Neuronal stem cell (in vitro differentiated cells): ENCODE measurements at regions not wholly inside any gene's neighbourhood (a gene's known extent, or its start where the extent isn't known, plus 50 kb on each side); places are given as distances from the start of the nearest gene placed in this dataset.

ENCODE experiments used
- DNase-seq: peaks from one replicate; pipeline ENCODE4 v3.0.0-alpha.2; 2013; ENCODE audit warnings: low spot score
- H2AFZ ChIP-seq: one replicate; pipeline ENCODE4 v1.6.1; 2013; ENCODE audit warnings: mild to moderate bottlenecking, low read length, inconsistent platforms
- H2AK5ac ChIP-seq: 2 replicates; pipeline ENCODE4 v1.6.1; 2013; ENCODE audit warnings: low read depth, mild to moderate bottlenecking, inconsistent platforms, low read length, moderate library complexity, mixed read lengths
- H2BK120ac ChIP-seq: 2 replicates; pipeline ENCODE4 v1.6.1; 2013; ENCODE audit warnings: low read depth, mild to moderate bottlenecking, inconsistent platforms, low read length, moderate library complexity, mixed read lengths
- H2BK12ac ChIP-seq: one replicate; pipeline ENCODE4 v1.6.1; 2013; ENCODE audit warnings: low read length, inconsistent platforms
- H2BK15ac ChIP-seq: 2 replicates; pipeline ENCODE4 v1.6.1; 2013; ENCODE audit warnings: mild to moderate bottlenecking, low read length, inconsistent platforms, mixed read lengths
- H2BK5ac ChIP-seq: one replicate; pipeline ENCODE4 v1.6.1; 2013; ENCODE audit warnings: inconsistent platforms, mild to moderate bottlenecking, low read length, moderate library complexity
- H3K14ac ChIP-seq: one replicate; pipeline ENCODE4 v1.6.1; 2013; ENCODE audit warnings: low read length, inconsistent platforms
- H3K18ac ChIP-seq: 2 replicates; pipeline ENCODE4 v1.6.1; 2013; ENCODE audit warnings: low read length, inconsistent platforms
- H3K23ac ChIP-seq: 2 replicates; pipeline ENCODE4 v1.6.1; 2013; ENCODE audit warnings: low read depth, mild to moderate bottlenecking, mixed read lengths, low read length, inconsistent platforms; ENCODE audit not compliant: poor library complexity
- H3K27ac ChIP-seq: replicated peaks from 3 replicates; pipeline ENCODE4 v1.5.1; 2013; ENCODE audit warnings: low read length, inconsistent platforms
- H3K27me3 ChIP-seq, 3 experiments: 2 replicates each; pipeline ENCODE4 v1.6.1; 2013; ENCODE audit warnings: low read length in 3 of 3, mild to moderate bottlenecking in 2 of 3, inconsistent platforms in 1 of 3, low read depth in 1 of 3, mixed read lengths in 1 of 3, moderate library complexity in 1 of 3; ENCODE audit not compliant: control insufficient read depth in 3 of 3, insufficient read depth in 3 of 3
- H3K36me3 ChIP-seq, 2 donors: replicated peaks in 1 of 2; 2 replicates each; pipeline ENCODE4 v1.6.1; 2013; ENCODE audit warnings: low read length in 2 of 2; ENCODE audit not compliant: control insufficient read depth in 2 of 2, insufficient read depth in 2 of 2
- H3K4ac ChIP-seq: 2 replicates; pipeline ENCODE4 v1.6.1; 2013; ENCODE audit warnings: inconsistent platforms, mild to moderate bottlenecking, low read length, moderate library complexity
- H3K4me1 ChIP-seq, 2 donors: 1 replicate in 1 of 2; 2 replicates in 1 of 2; pipeline ENCODE4 v1.6.1; 2013; ENCODE audit warnings: low read length in 2 of 2, low read depth in 1 of 2; ENCODE audit not compliant: control insufficient read depth in 2 of 2, insufficient read depth in 1 of 2
- H3K4me2 ChIP-seq: one replicate; pipeline ENCODE4 v1.6.1; 2013; ENCODE audit warnings: mild to moderate bottlenecking, low read length, inconsistent platforms; ENCODE audit not compliant: insufficient read depth, poor library complexity, severe bottlenecking
- H3K4me3 ChIP-seq, 2 donors: 2 replicates each; pipeline ENCODE4 v1.5.1; 2013; ENCODE audit warnings: low read length in 2 of 2, mild to moderate bottlenecking in 2 of 2, inconsistent platforms in 1 of 2, moderate library complexity in 1 of 2
- H3K79me1 ChIP-seq: one replicate; pipeline ENCODE4 v1.6.1; 2013; ENCODE audit warnings: low read depth, mild to moderate bottlenecking, inconsistent platforms, low read length, moderate library complexity
- H3K9ac ChIP-seq: one replicate; pipeline ENCODE4 v1.6.1; 2013; ENCODE audit warnings: mild to moderate bottlenecking, low read depth, low read length, inconsistent platforms; ENCODE audit not compliant: poor library complexity
- H3K9me3 ChIP-seq, 2 donors: replicated peaks in 1 of 2; 2 replicates each; pipeline versions ENCODE3 to v1.6.1; 2013; ENCODE audit warnings: low read length in 2 of 2, mild to moderate bottlenecking in 2 of 2, inconsistent platforms in 1 of 2, low read depth in 1 of 2, mixed read lengths in 1 of 2, moderate library complexity in 1 of 2; ENCODE audit not compliant: control insufficient read depth in 2 of 2, insufficient read depth in 1 of 2
- H4K8ac ChIP-seq: one replicate; pipeline ENCODE4 v1.6.1; 2013; ENCODE audit warnings: low read depth, mild to moderate bottlenecking, inconsistent platforms, low read length, moderate library complexity
- H4K91ac ChIP-seq: one replicate; pipeline ENCODE4 v1.6.1; 2013; ENCODE audit warnings: low read length, low read depth, mild to moderate bottlenecking, inconsistent platforms; ENCODE audit not compliant: poor library complexity
- WGBS, 2 donors: extraction: QIAGEN DNeasy Blood & Tissue Kit; methylation state at CpG; one replicate each; pipeline ENCODE4 v1.1.7; 2013; ENCODE audit warnings: missing lambda C conversion rate in 2 of 2, mixed read lengths in 1 of 2; ENCODE audit not compliant: insufficient read length in 2 of 2, insufficient replicate concordance in 1 of 2; ENCODE audit errors: extremely low coverage in 2 of 2; 5-methylcytosine and 5-hydroxymethylcytosine counted together

DNA sequence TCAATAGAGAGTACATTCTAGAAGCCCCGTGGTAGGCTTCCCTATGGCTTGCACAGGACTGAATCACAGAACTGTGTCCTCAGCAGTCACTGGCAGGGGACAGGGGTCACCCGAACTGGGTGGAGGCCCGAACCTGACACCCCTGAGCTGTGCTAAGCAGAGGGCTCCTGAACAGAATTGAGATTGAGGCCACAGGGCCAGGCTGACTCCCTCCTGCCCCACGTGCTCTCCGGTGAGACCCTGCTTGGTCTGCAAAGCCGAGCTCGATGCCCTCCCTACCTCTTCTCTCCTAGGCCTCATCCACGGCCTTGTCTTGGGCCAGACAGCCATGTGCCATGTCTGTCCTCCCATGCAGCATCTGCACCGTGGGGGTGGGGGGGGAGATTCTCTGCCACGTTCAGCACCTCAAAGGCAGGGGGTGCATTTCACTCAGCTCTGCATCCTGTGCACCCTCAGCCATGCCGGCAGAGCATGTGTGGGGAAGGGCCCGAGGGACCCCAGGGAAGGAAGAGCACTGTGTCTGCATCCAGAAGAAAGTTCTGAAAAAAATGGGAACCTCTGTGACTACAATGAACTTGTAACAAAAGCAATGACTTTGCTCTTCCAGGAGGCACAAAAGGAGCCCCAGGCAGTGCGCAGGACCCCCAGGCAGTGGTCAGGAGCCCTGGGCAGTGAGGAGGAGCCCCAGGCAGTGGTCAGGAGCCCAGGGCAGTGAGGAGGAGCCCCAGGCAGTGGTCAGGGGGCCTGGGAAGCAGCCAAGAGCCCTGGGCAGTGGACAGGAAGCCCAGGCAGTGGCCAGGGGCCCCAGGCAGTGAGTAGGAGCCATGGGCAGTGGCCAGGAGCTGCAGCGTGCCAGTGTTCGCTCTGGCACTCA is 76.7 kb upstream of the SEPTIN5 start:
- H3K4me2 ChIP-seq = no peak overlapping the region

DNA sequence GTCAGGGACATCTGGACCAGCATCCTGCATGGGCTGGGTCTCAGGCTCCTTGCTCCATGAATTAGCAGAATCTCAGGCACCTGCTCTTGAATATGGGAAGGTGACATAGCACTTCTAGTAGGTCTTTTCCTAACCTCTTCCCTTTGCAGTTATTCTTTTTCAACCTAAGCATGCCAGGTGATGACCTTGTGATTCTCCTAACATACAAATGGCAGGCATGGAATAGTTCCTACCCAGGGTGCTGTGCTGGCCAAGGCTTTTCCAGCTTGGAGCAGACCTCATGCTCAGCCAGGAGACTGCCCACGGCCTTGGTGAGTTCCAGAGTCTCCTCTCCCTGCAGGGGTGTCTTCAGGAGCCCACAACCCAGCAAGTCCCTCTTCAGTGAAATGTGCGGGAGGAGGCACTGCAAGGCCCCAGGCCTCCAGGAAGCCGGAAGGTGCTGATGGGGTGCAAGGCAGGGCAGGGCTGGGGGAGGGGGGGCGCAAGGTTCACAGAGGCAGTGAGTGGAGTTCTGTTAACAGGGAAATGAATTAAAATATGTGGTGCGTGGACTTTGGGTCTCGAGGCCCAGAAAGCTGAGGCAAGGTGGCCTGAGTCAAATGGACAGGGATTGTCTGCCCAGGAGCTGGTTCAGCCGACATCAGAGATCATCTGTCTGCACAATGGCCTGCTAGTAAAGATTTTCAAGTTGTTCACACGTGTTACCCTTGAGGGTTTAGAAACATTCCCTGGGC is 75.9 kb upstream of the SEPTIN5 start:
- Histone ChIP-seq H2BK12ac (no peak overlapping the region), H3K36me3 (no peaks in the 10 kb centered on the region), H2BK5ac (no peak overlapping the region), H3K9me3 (no peaks in the 10 kb centered on the region), H4K91ac (no peak overlapping the region), H3K23ac (no peak overlapping the region), H3K9ac (no peak overlapping the region), H2BK120ac (no peak overlapping the region), H2AK5ac (no peak overlapping the region), H3K4me3 (no peak overlapping the region), H4K8ac (no peak overlapping the region), H3K4ac (no peak overlapping the region), H2AFZ (no peak overlapping the region), H3K14ac (no peak overlapping the region), H2BK15ac (no peak overlapping the region), H3K79me1 (no peaks in the 10 kb centered on the region), H3K4me2 (no peak overlapping the region), H3K27ac (no peak overlapping the region), H3K4me1 (peaks cover 0 to 4% of the 10 kb centered on the region in 2 donors), H3K18ac (no peak overlapping the region), H3K27me3 (peaks cover 0 to 24% (median 2%) of the 10 kb centered on the region in 3 experiments)
- no CpG with 5 or more reads among the region's 8 CpGs for WGBS, 2 donors
- no peak for DNase-seq

More for the DNA sequence above, 76.7 kb upstream of the SEPTIN5 start:
- Histone ChIP-seq H3K9me3 (no peaks in the 10 kb centered on the region), H3K4ac (no peak overlapping the region), H3K79me1 (no peaks in the 10 kb centered on the region), H3K27me3 (peaks cover 0 to 21% (median 4%) of the 10 kb centered on the region in 3 experiments), H3K14ac (no peak overlapping the region), H3K27ac (no peak overlapping the region), H4K91ac (no peak overlapping the region), H3K36me3 (no peaks in the 10 kb centered on the region), H3K9ac (peak overlapping the region; percentile 66), H2BK12ac (peak overlapping the region; percentile 64), H4K8ac (no peak overlapping the region), H3K4me1 (peaks cover 0 to 4% of the 10 kb centered on the region in 2 donors), H3K4me3 (no peak overlapping the region), H3K23ac (no peak overlapping the region), H2AFZ (no peak overlapping the region), H2BK5ac (no peak overlapping the region), H2AK5ac (no peak overlapping the region), H3K18ac (peak overlapping the region; percentile 63), H2BK15ac (no peak overlapping the region), H2BK120ac (no peak overlapping the region)
- no CpG with 5 or more reads among the region's 15 CpGs for WGBS, 2 donors
- no peak for DNase-seq

DNA sequence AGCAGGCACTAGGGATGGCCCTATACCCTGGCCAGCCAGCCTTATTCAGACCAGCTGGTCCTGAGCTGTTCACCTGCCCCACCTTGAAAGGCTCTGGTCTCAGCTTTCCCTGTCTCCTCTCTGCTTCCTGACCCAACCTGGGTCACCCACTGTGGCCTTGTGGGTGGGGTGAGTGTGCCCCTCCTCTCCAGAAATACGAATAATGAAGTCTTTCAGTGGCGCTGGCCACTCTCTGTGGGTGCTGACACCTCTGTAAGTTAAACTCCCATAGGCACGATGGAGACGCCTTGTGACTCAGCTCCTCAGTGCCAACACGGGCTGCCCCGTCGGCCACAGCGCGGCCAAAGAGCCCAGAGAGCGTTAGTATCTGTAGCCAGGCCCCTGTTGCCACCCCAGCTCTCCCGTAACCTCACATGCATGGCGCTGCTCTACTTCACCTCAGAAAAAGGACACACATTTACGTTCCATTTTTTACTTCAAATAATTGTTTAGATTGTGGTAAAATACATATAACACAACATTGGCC is 74.6 kb upstream of the SEPTIN5 start:
- no peaks in the 10 kb centered on the region for H3K79me1 ChIP-seq
- no peak overlapping the region for H3K18ac ChIP-seq
- peak overlapping the region; percentile 72 for H3K14ac ChIP-seq
- H3K4ac ChIP-seq = no peak overlapping the region
- no peak overlapping the region for H3K9ac ChIP-seq
- no peaks in the 10 kb centered on the region for H3K9me3 ChIP-seq
- no peak overlapping the region for H2AFZ ChIP-seq
- peaks cover 0 to 27% (median 0%) of the 10 kb centered on the region in 3 experiments for H3K27me3 ChIP-seq
- H2BK120ac ChIP-seq = no peak overlapping the region
- H2BK12ac ChIP-seq = no peak overlapping the region
- peak overlapping the region; percentile 48 for H3K23ac ChIP-seq
- no peak overlapping the region for H2BK5ac ChIP-seq
- H2AK5ac ChIP-seq = peak overlapping the region; percentile 83
- H4K8ac ChIP-seq = no peak overlapping the region
- no peak for DNase-seq
- H3K4me1 ChIP-seq = peaks cover 0 to 4% of the 10 kb centered on the region in 2 donors
- H3K36me3 ChIP-seq = no peaks in the 10 kb centered on the region
- H2BK15ac ChIP-seq = peak overlapping the region; percentile 44
- no peak overlapping the region for H3K4me2 ChIP-seq
- no CpG with 5 or more reads among the region's 13 CpGs for WGBS, 2 donors
- H3K27ac ChIP-seq = no peak overlapping the region
- no peak overlapping the region for H3K4me3 ChIP-seq
- H4K91ac ChIP-seq = no peak overlapping the region

DNA sequence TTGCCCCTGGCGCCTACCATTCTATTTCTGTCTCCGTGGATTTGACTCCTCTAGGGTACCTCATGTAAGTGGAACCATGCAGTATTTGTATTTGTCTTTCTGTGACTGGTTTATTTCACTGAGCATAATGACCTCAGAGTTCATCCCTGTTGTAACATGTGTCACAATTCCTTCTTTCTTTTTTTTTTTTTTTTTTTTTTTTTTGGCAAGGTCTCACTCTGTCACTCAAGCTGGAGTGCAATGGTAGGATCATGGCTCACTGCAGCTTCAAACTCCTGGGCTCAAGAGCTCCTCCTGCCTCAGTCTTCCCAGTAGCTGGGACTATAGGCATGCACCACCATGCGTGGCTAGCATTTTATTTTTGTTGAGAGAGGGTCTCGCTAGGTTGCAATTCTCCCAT is 74.0 kb upstream of the SEPTIN5 start:
- Histone ChIP-seq H2BK15ac (no peak overlapping the region), H3K79me1 (no peaks in the 10 kb centered on the region), H3K23ac (no peak overlapping the region), H3K18ac (no peak overlapping the region), H2BK12ac (no peak overlapping the region), H2BK120ac (no peak overlapping the region), H3K27ac (no peak overlapping the region), H3K36me3 (no peaks in the 10 kb centered on the region), H2AK5ac (no peak overlapping the region), H2BK5ac (no peak overlapping the region), H3K4me2 (no peak overlapping the region), H3K14ac (no peak overlapping the region), H3K27me3 (peaks cover 0 to 27% (median 2%) of the 10 kb centered on the region in 3 experiments), H2AFZ (no peak overlapping the region), H3K4me3 (no peak overlapping the region), H3K4ac (no peak overlapping the region), H3K4me1 (peaks cover 0 to 4% of the 10 kb centered on the region in 2 donors), H4K91ac (no peak overlapping the region), H4K8ac (no peak overlapping the region), H3K9me3 (no peaks in the 10 kb centered on the region), H3K9ac (no peak overlapping the region)
- DNase-seq = no peak
- no CpG with 5 or more reads among the region's 4 CpGs for WGBS, 2 donors
